Activated CD4-positive, alpha-beta T cell treated with anti-CD3 and anti-CD28 coated beads, Interleukin-10, Interleukin-2, amounts not matched to agents 100 ng/mL and 50 ng/mL, durations not matched to agents 16 hours and 8 hours (primary cell): ENCODE measurements at regions not wholly inside any gene's neighbourhood (a gene's known extent, or its start where the extent isn't known, plus 50 kb on each side); places are given as distances from the start of the nearest gene placed in this dataset.
"Not testable (repeated sequence)": the region's sequence is repeated elsewhere in the genome, so short reads cannot be mapped to it uniquely, and the experiment has no call there.

Experiments
- DNase-seq: peaks from one replicate; pipeline ENCODE4 v3.0.0-alpha.2; 2020

DNA sequence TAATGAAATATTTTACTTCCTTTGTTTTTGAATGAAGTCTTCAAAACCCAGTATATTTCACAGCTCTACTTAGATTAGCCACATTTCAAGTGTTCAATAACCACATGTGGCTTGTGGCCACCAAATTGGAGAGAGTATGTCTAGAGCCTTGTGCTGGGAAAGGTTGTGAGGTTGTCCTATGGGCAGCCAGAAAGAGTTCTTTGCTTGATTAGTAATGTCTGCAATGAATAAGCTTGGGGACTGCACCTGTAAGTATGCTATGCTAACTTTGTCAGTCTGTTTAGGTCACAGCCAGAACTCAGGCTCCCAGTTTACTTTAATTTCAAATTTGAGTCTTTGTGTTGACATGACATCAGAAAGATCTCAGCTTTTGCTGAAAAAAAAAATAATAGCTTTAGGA is 294.9 kb upstream of the SOX14 start:
- DNase-seq = no peak

DNA sequence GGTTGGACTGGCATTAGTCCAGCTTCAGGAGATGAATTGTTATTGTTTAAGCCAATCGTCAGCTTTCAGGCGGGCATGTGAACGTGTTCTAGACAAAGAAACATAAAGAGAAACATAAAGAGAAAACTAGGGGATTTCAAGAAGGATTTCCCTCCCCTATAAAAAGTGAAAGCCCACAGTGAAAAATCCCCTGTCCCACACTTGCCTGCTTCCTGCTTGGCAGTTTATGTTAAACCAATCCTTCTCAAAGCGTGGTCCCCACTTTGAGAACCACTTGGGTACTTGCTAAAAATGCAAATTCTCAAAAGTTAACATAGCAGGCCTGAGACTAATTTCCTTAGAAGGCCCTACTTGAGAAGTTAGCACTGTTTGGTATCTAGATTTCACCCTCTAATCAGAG is 293.0 kb upstream of the SOX14 start:
- DNase-seq = no peak

DNA sequence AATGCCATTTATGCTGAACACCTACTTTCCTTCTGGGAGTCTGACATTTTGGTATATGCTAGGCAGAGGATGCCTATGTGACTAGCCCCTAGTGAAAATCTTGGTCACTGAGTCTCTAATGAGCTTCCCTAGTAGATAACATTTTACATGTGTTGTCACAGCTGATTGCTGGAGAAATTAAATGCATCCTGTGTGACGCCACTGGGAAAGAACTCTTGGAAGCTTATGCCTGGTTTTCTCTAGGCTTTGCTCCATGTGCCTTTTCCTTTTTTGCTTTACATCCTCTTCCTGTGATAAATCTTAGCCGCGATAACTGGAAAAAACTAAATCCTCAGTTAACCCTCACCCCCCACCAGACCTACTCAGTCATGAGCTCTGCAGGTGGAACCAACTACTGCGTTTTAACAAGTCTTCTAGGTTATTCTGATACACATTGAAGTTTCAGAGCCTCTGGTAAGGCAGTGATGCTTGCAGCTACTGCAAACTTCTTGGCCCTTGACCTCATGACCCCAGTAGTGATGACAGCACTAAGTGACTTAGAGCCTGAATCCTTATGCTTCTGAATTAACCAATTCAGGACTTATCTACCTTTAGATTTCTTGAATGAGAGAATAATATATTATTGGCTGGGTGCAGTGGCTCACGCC is 292.4 kb upstream of the SOX14 start:
- DNase-seq = no peak

DNA sequence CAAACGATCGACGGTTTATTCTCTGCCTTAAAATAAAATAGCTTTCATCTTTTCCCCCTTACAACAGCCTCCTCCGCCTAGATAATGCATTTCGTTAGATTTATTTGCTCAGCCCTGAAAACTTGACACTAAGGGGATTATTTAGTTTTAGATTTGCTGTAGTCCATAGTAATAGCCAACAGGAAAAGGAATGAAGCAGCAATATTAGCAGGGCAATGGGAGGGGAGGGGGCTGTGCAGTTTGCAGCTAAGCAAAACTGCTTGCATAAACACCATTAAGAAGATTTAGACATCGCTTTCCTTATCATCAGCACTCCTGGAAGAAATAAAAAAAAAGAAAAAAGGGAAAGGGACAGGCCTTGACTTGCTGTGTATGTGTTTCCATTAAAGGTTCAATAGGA is 286.5 kb upstream of the SOX14 start:
- DNase-seq = no peak

- no peak for DNase-seq
These were observed 254.6 kb upstream of the SOX14 start for GRCh38 chr3:137509354-137510045.

DNA sequence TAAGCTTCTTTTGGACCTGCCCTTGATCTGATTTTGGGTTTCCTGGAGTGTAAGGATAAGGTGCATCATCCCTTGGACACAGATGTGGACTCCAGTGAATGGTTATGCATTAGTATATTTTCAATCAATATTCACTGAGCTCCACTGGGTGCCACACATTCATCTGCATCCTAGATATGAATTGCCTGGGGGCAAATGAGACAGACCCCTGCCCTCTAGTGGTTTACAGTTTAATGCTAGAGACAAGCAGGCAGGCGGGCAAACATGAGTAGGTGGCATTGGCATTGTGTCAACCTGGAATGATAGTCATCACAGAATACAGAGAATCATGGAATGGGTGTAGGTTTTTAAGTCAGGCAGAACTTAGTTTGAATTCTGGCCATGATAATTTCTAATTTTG is 252.5 kb upstream of the SOX14 start:
- DNase-seq = no peak

- DNase-seq = no peak
These were observed 249.3 kb upstream of the SOX14 start for GRCh38 chr3:137514853-137515252.

DNA sequence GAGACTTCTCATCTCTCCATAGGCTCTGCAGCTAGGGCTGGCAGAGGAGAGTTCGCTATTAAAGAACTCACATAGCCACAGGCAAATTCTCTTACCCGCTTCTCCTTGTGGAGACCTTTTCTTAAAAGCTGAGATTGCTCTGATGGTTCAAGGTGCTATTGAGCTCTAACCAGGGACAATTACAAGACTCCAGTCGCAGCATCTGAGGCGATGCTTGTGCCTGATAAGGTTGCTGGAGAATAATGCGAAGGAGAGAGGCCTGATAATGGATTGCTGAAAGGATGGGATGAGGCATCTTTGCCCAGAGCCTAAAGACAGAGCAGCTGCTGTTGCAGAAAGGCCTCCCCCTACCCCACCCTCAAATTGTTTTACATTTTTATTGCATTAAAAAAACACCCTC is 244.5 kb upstream of the SOX14 start:
- no peak for DNase-seq

DNA sequence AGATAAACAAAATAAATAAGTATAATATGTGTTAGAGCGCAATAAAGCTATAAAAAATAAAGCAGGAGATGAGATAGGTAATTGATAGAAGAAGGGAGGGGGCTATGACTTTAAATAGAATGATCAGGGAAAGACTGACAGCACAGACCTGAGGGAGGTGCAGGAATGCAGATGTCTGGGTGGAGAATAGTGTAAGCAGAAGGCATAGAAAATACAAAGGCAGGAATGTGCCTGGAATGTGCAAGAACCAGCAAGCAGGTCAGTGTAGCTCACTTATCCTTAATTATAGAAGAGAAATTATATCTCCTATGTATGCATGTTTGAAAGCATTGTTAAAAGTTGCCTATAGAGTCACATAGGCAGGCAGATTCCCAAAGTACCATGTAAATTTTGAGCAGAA is 239.4 kb upstream of the SOX14 start:
- no peak for DNase-seq

DNA sequence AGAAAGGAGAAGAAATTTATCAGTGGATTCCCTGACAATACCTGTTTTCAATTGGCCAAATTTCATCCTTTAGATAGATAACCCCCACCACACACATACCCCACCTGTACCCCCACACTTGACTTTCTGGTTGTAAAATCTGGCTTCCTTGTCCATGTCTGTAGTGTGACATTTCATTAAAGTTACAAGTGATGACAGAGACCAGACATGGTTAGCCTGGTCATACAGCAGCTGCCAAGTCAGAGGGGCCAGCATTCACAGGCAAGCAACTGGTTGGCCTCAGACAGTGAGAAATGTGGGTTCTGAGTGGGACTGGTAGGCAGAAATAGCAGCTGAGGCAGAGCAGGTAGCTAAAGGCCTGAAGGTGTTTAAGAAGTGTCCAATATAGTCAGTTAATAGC is 238.6 kb upstream of the SOX14 start:
- no peak for DNase-seq

GRCh38 chr3:137542049-137542448 is 222.1 kb upstream of the SOX14 start:
- no peak for DNase-seq

GRCh38 chr3:137554242-137554641 is 209.9 kb upstream of the SOX14 start:
- no peak for DNase-seq

- DNase-seq = no peak
These were observed 195.2 kb upstream of the SOX14 start for GRCh38 chr3:137568880-137569279.

- no peak for DNase-seq
These were observed 191.2 kb upstream of the SOX14 start for GRCh38 chr3:137572931-137573330.

GRCh38 chr3:137582484-137582883 is 181.6 kb upstream of the SOX14 start:
- DNase-seq = no peak

GRCh38 chr3:137583256-137583655 is 180.9 kb upstream of the SOX14 start:
- DNase-seq = no peak

DNA sequence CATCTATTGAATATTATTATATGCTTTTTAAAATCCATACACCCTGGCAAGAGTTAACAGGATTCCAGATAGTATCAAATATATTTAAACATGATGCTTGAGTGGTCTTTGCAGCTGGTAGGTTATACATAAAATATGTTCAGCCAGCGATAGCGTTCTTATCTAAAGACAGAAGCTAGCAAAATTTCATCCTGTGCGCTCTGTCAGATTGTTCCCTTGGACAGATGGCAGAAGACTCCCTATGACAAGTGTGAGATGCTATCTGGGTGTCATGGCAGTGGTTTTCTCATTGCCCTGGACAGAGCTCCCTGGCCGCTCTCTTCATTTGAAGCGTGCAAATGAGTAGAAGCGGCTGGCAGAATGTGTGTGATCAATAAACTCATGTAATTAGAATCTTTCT is 175.2 kb upstream of the SOX14 start:
- no peak for DNase-seq

- DNase-seq = not testable (repeated sequence)
These were observed 168.7 kb upstream of the SOX14 start for GRCh38 chr3:137595415-137595814.

DNA sequence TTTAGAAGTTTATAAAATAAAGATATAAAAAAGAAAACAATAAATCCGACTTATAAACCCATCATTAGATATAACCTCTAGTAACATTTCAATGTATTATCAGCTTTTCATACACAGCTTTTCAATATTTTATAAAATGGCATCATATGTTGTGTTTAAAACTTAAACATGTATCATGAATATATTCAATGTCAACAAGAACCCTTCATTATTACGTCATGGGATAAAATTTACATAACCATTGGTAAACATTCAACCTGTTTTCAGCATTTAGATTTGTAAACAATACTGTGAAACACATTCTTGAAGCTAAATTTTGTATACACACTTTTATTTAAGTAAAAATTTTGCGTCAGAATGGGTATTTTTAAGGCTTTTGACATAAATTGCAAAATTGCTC is 153.4 kb upstream of the SOX14 start:
- DNase-seq = no peak

DNA sequence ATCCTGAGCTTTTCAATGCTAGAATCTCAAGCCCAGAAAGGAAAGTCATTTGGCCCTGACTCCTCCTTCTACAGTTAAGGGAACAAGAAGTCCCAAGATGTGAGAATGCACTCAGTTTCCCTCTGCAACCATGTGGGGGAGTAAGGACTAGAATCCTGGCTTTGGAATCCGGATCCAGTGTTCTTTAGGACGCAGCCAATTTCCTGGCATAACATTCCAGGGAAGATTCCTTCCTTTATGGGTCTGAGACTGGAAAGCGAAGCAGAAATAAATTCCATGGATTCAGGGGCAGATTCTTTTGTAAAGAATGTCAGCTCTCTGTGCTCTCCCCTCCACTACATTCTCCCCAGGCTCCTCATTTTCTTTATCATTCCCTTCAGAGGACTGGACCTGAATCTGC is 151.8 kb upstream of the SOX14 start:
- no peak for DNase-seq

DNA sequence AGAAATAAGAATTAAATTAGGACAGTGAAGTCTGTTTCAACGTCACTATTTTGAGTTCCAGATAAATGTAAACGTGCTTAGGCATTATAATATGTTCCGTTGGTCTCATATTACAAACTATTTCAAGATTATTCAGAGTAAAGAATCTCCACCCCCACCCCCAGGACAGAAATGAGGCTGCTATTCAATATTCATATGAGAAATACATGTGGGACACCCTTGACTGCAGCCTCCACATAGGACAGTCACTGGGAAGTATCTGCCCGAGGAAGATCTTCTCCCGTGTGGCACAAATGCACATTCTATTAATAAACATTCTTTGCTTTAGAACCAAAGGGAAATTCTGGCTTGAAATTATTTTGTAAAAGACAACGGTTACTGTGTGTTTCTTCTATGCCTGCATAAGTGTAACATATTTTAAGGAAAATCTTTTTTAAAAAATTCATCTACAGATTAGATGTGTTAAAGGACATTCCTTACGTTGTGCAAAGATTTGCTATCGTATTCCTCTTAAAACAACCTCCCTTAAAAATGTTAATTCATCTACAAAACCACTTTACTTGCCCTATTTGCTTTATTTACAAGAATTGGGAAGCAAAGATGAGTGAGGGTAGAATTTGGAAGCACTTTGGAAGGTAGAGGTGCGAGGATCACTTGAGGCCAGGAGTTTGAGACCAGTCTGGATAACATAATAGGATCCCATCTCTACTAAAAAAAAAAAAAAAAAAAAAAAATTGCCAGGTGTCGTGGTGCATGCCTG is 148.3 kb upstream of the SOX14 start:
- no peak for DNase-seq

DNA sequence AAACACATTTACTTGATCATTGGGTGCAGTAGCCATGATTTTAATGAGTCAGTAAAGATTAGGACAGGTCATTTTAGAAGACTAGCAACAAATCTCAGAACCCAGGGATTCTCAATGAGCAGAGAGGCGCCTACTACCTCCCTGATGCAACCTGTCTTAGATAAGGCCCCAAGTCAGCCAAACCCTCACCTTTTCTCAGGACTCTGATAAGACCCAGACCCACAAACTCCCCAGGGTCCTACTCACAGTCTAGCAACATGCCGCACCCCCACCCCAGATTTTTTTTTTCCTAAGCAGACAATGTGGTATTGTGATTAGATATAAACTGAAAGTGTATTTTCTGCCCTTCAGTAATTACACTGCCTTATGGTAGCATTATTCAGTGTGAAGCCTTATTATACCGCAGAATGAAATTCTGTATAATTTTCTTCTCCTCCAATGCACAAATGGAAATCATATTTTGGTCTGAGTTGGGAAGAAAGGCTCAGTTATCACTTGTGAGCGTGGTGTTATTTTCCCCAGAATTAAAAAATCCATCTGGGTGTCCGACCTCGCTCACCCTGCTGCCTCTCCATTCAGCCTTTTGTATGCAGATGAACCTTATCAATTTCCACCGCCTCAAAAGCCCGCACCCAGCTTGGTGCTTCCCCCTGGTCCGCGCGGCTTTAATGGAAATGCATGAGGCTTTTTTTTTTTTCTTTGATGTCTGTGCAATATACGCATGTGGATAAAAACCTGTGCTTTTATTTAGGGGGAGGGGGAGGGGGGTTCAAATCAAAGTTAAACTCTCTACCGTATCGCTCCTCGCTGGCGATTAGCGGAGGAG is 122.0 kb upstream of the SOX14 start:
- no peak for DNase-seq

- DNase-seq = no peak
These were observed 121.3 kb upstream of the SOX14 start for GRCh38 chr3:137642831-137643230.
